Heart right ventricle (tissue), 16 donors: ENCODE measurements at regions not wholly inside any gene's neighbourhood (a gene's known extent, or its start where the extent isn't known, plus 50 kb on each side); places are given as distances from the start of the nearest gene placed in this dataset.

ENCODE experiments used
- ATAC-seq, 8 donors: fragments of 200-7000 bp; cut with Tn5 transposase; one replicate each; pipeline ENCODE4 v1.9.1; 2020; ENCODE audit warnings: mild to moderate bottlenecking in 8 of 8, moderate library complexity in 8 of 8, moderate number of reproducible peaks in 1 of 8
- DNase-seq, 2 donors: peaks; one replicate each; pipeline ENCODE4 v3.0.0-alpha.2; 2020
- H3K27ac ChIP-seq, 10 donors: fragments of 200-600 bp; sonication (generic) in 2 of 10; one replicate each; pipeline versions ENCODE4 v1.5.0 to v1.8.0; 2020 to 2022; ENCODE audit warnings: mild to moderate bottlenecking in 3 of 10
- H3K27me3 ChIP-seq, 7 donors: fragments of 200-600 bp; one replicate each; pipeline ENCODE4 v1.8.0; 2021 to 2022; ENCODE audit warnings: mild to moderate bottlenecking in 2 of 7
- H3K36me3 ChIP-seq, 9 donors: fragments of 200-600 bp; sonication (generic) in 1 of 9; one replicate each; pipeline versions ENCODE4 v1.5.0 to v1.8.0; 2020 to 2022; ENCODE audit warnings: mild to moderate bottlenecking in 2 of 9
- H3K4me1 ChIP-seq, 9 donors: fragments of 200-600 bp; sonication (generic) in 1 of 9; one replicate each; pipeline versions ENCODE4 v1.5.0 to v1.8.0; 2020 to 2022; ENCODE audit warnings: mild to moderate bottlenecking in 4 of 9
- H3K4me3 ChIP-seq, 10 donors: fragments of 200-600 bp; sonication (generic) in 2 of 10; one replicate each; pipeline versions ENCODE4 v1.5.0 to v1.8.0; 2020 to 2022; ENCODE audit warnings: mild to moderate bottlenecking in 7 of 10, moderate library complexity in 2 of 10
- H3K9me3 ChIP-seq, 11 donors: fragments of 200-600 bp in 10 of 11; sonication (generic) in 2 of 11; one replicate each; pipeline versions ENCODE4 v1.5.0 to v1.8.0; 2013 to 2022; ENCODE audit warnings: mild to moderate bottlenecking in 2 of 11, control low read depth in 1 of 11, moderate library complexity in 1 of 11
- CTCF ChIP-seq, 9 donors: fragments of 200-600 bp; sonication (generic) in 2 of 9; IDR thresholded peaks; one replicate each; pipeline versions ENCODE4 v1.5.0 to v1.8.0; 2021 to 2022; ENCODE audit warnings: antibody characterized with exemption in 9 of 9, mild to moderate bottlenecking in 5 of 9, moderate library complexity in 1 of 9
- WGBS, 2 donors: extraction: QIAGEN DNeasy Blood & Tissue Kit; methylation state at CpG; one replicate each; pipeline ENCODE4 v1.1.7; 2013; ENCODE audit warnings: inconsistent platforms in 1 of 2; 5-methylcytosine and 5-hydroxymethylcytosine counted together
- intact Hi-C, 10 donors: fragments of 100-400 bp; cut with DNase I; formaldehyde crosslinking; loops; one replicate each; pipeline versions ENCODE4 v1.11.1 to v1.14.2; 2022
- donor health status: Arrhythmogenic right ventricular cardiomyopathy.
- donor health status: ischemic (EF 13 %, LVEDD 7.1; RV severe dilation, severe dysfunction).
- donor health status: healthy with polysubstance abuse.
- donor health status: DM: no; HTN: yes; CAD: no.
- donor health status: DM: no; HTN: no; CAD: no.
- donor health status: ischemic (EF 25% LVEDD 6.9; RV normal size, moderate dysfunction).
- donor health status: ischemic (EF 25% LVEDD 5.7; RV mildly dilated, moderate dysfunction).
- donor health status: healthy.
- donor health status: DM: yes; HTN: yes; CAD: no.
- donor health status: Ischemic cardiomyopathy.
- donor health status: ischemic (EF 35%, LVEDD 5.7; RV mildly dilated, moderate dysfunction).
- donor health status: nonischemic (EF 11% LVEDD 7.7; RV severe dilation, severe dysfunction).
- donor health status: DM: yes; HTN: yes; CAD: no.
- donor health status: PGD.
- donor health status: ischemic (EF 29% LVEDD 5.4; RV normal size, mild dysfunction).
- donor health status: nonischemic (EF 23%, LVEDD 6.1; RV moderate dilation, normal function).

GRCh38 chr5:180411948-180412347 is 58.8 kb upstream of the GFPT2 start:
- Histone ChIP-seq H3K4me1 (no peaks in the 10 kb centered on the region), H3K9me3 (peaks cover 0 to 27% (median 0%) of the 10 kb centered on the region in 11 donors), H3K4me3 (no peak overlapping the region), H3K36me3 (no peaks in the 10 kb centered on the region), H3K27me3 (no peaks in the 10 kb centered on the region), H3K27ac (no peak overlapping the region)
- no peak for TF ChIP-seq CTCF (IDR thresholded peaks at IDR 0.05)
- intact Hi-C loops, result no loop called here
- no peak for ATAC-seq
- DNase-seq, result no peak
- WGBS, 2 donors, result 79 to 80% methylated on average over 10 of the region's 10 CpGs

DNA sequence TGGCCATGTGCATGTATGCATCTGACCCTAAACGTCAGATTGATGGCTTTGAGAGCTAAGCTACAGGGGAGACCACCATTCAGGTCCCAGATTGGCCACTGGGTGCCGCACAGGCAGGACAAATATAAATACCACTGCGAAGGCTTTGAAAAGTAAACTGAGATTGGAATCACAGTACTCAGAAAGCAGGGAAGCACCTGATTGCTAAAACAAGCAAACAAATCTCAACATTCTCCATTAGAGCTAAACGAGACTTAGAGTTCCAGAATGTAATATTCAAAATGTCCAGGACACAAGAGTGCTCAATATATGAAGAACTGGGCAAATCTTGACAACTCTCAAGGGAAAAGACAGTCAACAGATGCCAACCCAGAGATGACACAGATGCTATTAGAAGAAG is 61.0 kb upstream of the GFPT2 start:
- H3K9me3 ChIP-seq, result peaks cover 0 to 27% (median 0%) of the 10 kb centered on the region in 11 donors
- H3K27me3 ChIP-seq, result no peaks in the 10 kb centered on the region
- TF ChIP-seq CTCF (IDR thresholded peaks at IDR 0.05), result no peak
- 84 to 85% methylated on average over 4 of the region's 4 CpGs for WGBS, 2 donors
- H3K4me1 ChIP-seq, result no peaks in the 10 kb centered on the region
- DNase-seq (no peak), ATAC-seq (no peak)
- no peaks in the 10 kb centered on the region for H3K36me3 ChIP-seq
- intact Hi-C loops, result no loop called here
- H3K27ac ChIP-seq, result no peak overlapping the region
- no peak overlapping the region for H3K4me3 ChIP-seq

- Histone ChIP-seq H3K27me3 (no peaks in the 10 kb centered on the region), H3K27ac (no peak overlapping the region), H3K9me3 (no peaks in the 10 kb centered on the region), H3K4me1 (no peaks in the 10 kb centered on the region), H3K36me3 (no peaks in the 10 kb centered on the region), H3K4me3 (no peak overlapping the region)
- ATAC-seq (no peak), DNase-seq (no peak)
- intact Hi-C loops, result no loop called here
- WGBS, 2 donors, result 91 to 98% methylated on average over 3 of the region's 3 CpGs
- TF ChIP-seq CTCF (IDR thresholded peaks at IDR 0.05), result no peak
These were observed 68.5 kb upstream of the GFPT2 start for GRCh38 chr5:180421672-180422071.

- intact Hi-C loops, result no loop called here
- Histone ChIP-seq H3K9me3 (no peaks in the 10 kb centered on the region), H3K27ac (no peak overlapping the region), H3K36me3 (no peaks in the 10 kb centered on the region), H3K4me3 (no peak overlapping the region), H3K27me3 (no peaks in the 10 kb centered on the region), H3K4me1 (no peaks in the 10 kb centered on the region)
- ATAC-seq, result no peak
- WGBS, 2 donors, result 80 to 86% methylated on average over 2 of the region's 2 CpGs
- DNase-seq, result no peak
- no peak for TF ChIP-seq CTCF (IDR thresholded peaks at IDR 0.05)
These were observed 70.0 kb upstream of the GFPT2 start for GRCh38 chr5:180423133-180423532.

DNA sequence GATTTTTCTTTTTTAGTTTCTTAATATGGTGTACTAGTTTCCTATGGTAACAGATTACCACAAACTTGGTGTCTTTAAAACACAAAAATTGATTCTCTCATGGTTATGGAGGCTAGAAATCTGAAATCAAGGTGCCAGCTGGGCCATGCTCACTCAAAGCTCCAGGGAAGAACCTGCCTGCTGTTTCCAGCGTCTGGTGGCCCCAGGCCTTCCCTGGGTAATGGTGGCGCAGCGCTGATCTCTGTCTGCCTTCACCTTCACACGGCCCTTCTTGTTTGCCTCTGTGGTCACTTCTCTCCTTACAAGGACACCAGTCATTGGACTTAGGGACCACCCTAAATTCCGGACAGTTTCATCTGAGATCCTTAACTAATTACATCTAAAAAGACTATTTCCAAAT is 70.5 kb upstream of the GFPT2 start:
- TF ChIP-seq CTCF (IDR thresholded peaks at IDR 0.05), result no peak
- no peak overlapping the region for H3K4me3 ChIP-seq
- no peak overlapping the region for H3K27ac ChIP-seq
- DNase-seq (no peak), ATAC-seq (no peak)
- H3K36me3 ChIP-seq, result no peaks in the 10 kb centered on the region
- H3K4me1 ChIP-seq, result no peaks in the 10 kb centered on the region
- 81 to 86% methylated on average over 5 of the region's 5 CpGs for whole genome bisulfite sequencing, 2 donors
- intact Hi-C loops, result no loop called here
- H3K27me3 ChIP-seq, result no peaks in the 10 kb centered on the region
- no peaks in the 10 kb centered on the region for H3K9me3 ChIP-seq
